HG02588 (cell line): ENCODE measurements at regions not wholly inside any gene's neighbourhood (a gene's known extent, or its start where the extent isn't known, plus 50 kb on each side); places are given as distances from the start of the nearest gene placed in this dataset.
"Not testable (repeated sequence)": the region's sequence is repeated elsewhere in the genome, so short reads cannot be mapped to it uniquely, and the experiment has no call there.

Experiments
- ATAC-seq: cut with Tn5 transposase; IDR thresholded peaks from one replicate; pipeline ENCODE4 v1.9.1; 2021; ENCODE audit warnings: mild to moderate bottlenecking, moderate library complexity; ENCODE audit not compliant: unreplicated experiment

- no peak for ATAC-seq
These were observed 324.2 kb downstream of the AEBP2 start for GRCh38 chr12:19763488-19763887.

- ATAC-seq: no peak
These were observed 325.1 kb downstream of the AEBP2 start for GRCh38 chr12:19764408-19764807.

- no peak for ATAC-seq
These were observed 332.6 kb downstream of the AEBP2 start for GRCh38 chr12:19771858-19772257.

- no peak for ATAC-seq
These were observed 333.5 kb downstream of the AEBP2 start for GRCh38 chr12:19772776-19773175.

- no peak for ATAC-seq
These were observed 335.9 kb downstream of the AEBP2 start for GRCh38 chr12:19775241-19775640.

- not testable (repeated sequence) for ATAC-seq
These were observed 336.7 kb downstream of the AEBP2 start for GRCh38 chr12:19775976-19776375.

GRCh38 chr12:19778172-19778571 is 338.9 kb downstream of the AEBP2 start:
- ATAC-seq: no peak

- no peak for ATAC-seq
These were observed 339.5 kb downstream of the AEBP2 start for GRCh38 chr12:19778797-19779196.

- ATAC-seq: no peak
These were observed 340.2 kb downstream of the AEBP2 start for GRCh38 chr12:19779395-19780056.

GRCh38 chr12:19780460-19780859 is 341.2 kb downstream of the AEBP2 start:
- no peak for ATAC-seq

- no peak for ATAC-seq
These were observed 344.5 kb downstream of the AEBP2 start for GRCh38 chr12:19783547-19784444.

- ATAC-seq: no peak
These were observed 352.7 kb downstream of the AEBP2 start for GRCh38 chr12:19792028-19792427.

GRCh38 chr12:19794116-19794515 is 354.8 kb downstream of the AEBP2 start:
- no peak for ATAC-seq

GRCh38 chr12:19799216-19799615 is 359.9 kb downstream of the AEBP2 start:
- ATAC-seq: no peak

GRCh38 chr12:19799895-19800602 is 360.8 kb downstream of the AEBP2 start:
- ATAC-seq: no peak

- ATAC-seq: no peak
These were observed 361.6 kb downstream of the AEBP2 start for GRCh38 chr12:19800884-19801283.

- no peak for ATAC-seq
These were observed 362.6 kb downstream of the AEBP2 start for GRCh38 chr12:19801941-19802340.

- no peak for ATAC-seq
These were observed 363.6 kb downstream of the AEBP2 start for GRCh38 chr12:19802915-19803314.

GRCh38 chr12:19804737-19805136 is 365.4 kb downstream of the AEBP2 start:
- no peak for ATAC-seq

- ATAC-seq: no peak
These were observed 369.1 kb downstream of the AEBP2 start for GRCh38 chr12:19808371-19808770.

- no peak for ATAC-seq
These were observed 370.9 kb downstream of the AEBP2 start for GRCh38 chr12:19810213-19810612.

- no peak for ATAC-seq
These were observed 372.6 kb downstream of the AEBP2 start for GRCh38 chr12:19811922-19812321.
